Tibial artery (tissue), 4 donors: ENCODE measurements at regions not wholly inside any gene's neighbourhood (a gene's known extent, or its start where the extent isn't known, plus 50 kb on each side); places are given as distances from the start of the nearest gene placed in this dataset.

ENCODE experiments used
- DNase-seq, 2 donors: peaks; one replicate each; pipeline ENCODE4 v3.0.0-alpha.2; 2019
- H3K27ac ChIP-seq, 2 donors: fragments of 200-600 bp; sonication (generic) in 1 of 2; 1 replicate in 1 of 2; 2 replicates in 1 of 2; pipeline ENCODE4 v1.5.1; 2018 to 2019; ENCODE audit warnings: mild to moderate bottlenecking in 1 of 2
- H3K27me3 ChIP-seq, 2 donors: fragments of 200-600 bp; sonication (generic) in 1 of 2; one replicate each; pipeline versions ENCODE4 v1.5.1 to v1.6.0; 2016 to 2019
- H3K36me3 ChIP-seq, 3 donors: fragments of 200-600 bp; sonication (generic) in 2 of 3; one replicate each; pipeline ENCODE4 v1.5.1; 2016 to 2019; ENCODE audit warnings: mild to moderate bottlenecking in 2 of 3
- H3K4me1 ChIP-seq, 4 donors: fragments of 200-600 bp; sonication (generic) in 2 of 4; 1 replicate in 3 of 4; 2 replicates in 1 of 4; pipeline ENCODE4 v1.5.1; 2016 to 2019
- H3K4me3 ChIP-seq, 2 donors: fragments of 200-600 bp; sonication (generic) in 1 of 2; 1 replicate in 1 of 2; 2 replicates in 1 of 2; pipeline ENCODE4 v1.5.1; 2018 to 2019; ENCODE audit warnings: mild to moderate bottlenecking in 2 of 2
- H3K9me3 ChIP-seq, 3 donors: fragments of 200-600 bp; sonication (generic) in 1 of 3; one replicate each; pipeline ENCODE4 v1.5.1; 2016 to 2019
- intact Hi-C: fragments of 100-400 bp; cut with DNase I; formaldehyde crosslinking; loops from one replicate; pipeline ENCODE4 v1.15.0; 2023; ENCODE audit warnings: low total_unique reads
- TF ChIP-seq, protein P1 (sequence below), 2 experiments: fragments of 200-600 bp in 1 of 2; fragments of 450-650 bp in 1 of 2; IDR thresholded peaks; one replicate each; pipeline ENCODE4 v1.5.1; 2017 to 2019; ENCODE audit warnings: antibody characterized with exemption in 2 of 2, mild to moderate bottlenecking in 1 of 2, moderate library complexity in 1 of 2

DNA sequence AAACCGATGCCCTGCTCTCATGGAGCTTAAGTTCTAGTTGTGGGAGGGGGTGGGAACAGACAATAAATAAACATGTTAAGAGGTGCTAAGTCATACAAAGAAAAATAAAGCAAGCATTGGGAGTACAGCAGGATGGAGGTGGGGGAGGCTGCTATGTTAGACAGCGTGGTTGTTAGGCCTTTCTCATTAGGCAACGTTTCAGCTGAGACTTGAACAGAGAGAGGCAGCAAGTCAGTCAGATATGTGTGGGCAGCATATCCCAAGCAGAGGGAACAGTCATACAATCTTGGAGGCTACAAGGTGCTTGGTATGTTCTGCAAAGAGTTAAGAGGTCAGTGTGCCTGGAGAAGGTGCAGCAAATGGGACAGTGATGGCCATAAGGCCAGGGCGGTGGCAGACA is 97.7 kb upstream of the CCDC196 start:
- intact Hi-C loops: no loop called here
- no peaks in the 10 kb centered on the region for H3K27me3 ChIP-seq
- no peaks in the 10 kb centered on the region for H3K36me3 ChIP-seq
- DNase-seq: no peak
- H3K4me1 ChIP-seq: peaks cover 0 to 2% (median 0%) of the 10 kb centered on the region in 4 donors
- TF ChIP-seq, protein P1, sequence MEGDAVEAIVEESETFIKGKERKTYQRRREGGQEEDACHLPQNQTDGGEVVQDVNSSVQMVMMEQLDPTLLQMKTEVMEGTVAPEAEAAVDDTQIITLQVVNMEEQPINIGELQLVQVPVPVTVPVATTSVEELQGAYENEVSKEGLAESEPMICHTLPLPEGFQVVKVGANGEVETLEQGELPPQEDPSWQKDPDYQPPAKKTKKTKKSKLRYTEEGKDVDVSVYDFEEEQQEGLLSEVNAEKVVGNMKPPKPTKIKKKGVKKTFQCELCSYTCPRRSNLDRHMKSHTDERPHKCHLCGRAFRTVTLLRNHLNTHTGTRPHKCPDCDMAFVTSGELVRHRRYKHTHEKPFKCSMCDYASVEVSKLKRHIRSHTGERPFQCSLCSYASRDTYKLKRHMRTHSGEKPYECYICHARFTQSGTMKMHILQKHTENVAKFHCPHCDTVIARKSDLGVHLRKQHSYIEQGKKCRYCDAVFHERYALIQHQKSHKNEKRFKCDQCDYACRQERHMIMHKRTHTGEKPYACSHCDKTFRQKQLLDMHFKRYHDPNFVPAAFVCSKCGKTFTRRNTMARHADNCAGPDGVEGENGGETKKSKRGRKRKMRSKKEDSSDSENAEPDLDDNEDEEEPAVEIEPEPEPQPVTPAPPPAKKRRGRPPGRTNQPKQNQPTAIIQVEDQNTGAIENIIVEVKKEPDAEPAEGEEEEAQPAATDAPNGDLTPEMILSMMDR (IDR thresholded peaks at IDR 0.05): no peak
- H3K4me3 ChIP-seq: no peak overlapping the region
- no peak overlapping the region for H3K27ac ChIP-seq
- H3K9me3 ChIP-seq: no peaks in the 10 kb centered on the region

DNA sequence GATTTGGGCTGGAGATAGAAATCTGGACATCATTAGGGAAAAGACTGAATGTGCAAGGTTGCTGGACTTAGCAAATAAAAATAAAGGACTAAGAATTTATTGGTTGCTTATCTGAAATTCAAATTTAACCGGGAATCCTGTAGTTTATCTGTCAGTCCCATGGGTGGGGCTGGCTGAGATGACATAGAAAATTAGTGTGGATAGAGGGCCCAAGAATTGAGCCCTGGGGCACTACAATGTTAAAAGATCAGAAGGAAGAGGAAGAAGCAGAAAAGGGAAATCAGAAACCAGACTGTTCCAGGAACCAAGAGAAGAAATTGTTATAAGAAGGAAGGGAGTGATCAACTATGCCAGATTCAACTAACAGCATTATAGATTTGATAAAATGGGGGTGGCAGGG is 96.7 kb upstream of the CCDC196 start:
- no peaks in the 10 kb centered on the region for H3K36me3 ChIP-seq
- TF ChIP-seq, protein P1 (IDR thresholded peaks at IDR 0.05): no peak
- no peak overlapping the region for H3K27ac ChIP-seq
- H3K4me3 ChIP-seq: no peak overlapping the region
- intact Hi-C loops: no loop called here
- no peaks in the 10 kb centered on the region for H3K27me3 ChIP-seq
- H3K9me3 ChIP-seq: no peaks in the 10 kb centered on the region
- no peak for DNase-seq
- no peaks in the 10 kb centered on the region for H3K4me1 ChIP-seq

DNA sequence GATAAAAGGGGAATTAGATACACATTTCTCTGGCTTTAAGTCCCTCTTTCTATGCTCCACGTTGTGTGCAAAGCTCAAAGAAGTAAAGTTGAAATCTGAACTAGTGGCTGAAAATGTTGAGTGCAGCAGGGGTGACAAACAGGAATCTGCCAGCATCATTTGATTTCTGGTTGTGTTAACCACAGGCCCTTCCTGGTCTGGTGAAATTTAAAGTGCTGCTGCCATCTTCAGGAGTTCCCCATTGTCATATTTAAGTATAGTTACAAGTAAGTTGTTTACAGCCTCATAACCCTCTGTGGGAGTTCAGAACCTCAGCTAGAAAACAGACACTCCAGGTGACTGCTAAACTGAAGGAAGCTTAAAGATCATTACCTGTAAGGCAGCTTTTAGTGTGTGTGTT is 90.9 kb upstream of the CCDC196 start:
- H3K27me3 ChIP-seq: no peaks in the 10 kb centered on the region
- intact Hi-C loops: no loop called here
- H3K4me3 ChIP-seq: no peak overlapping the region
- no peaks in the 10 kb centered on the region for H3K9me3 ChIP-seq
- peaks cover 0 to 16% (median 0%) of the 10 kb centered on the region in 4 donors for H3K4me1 ChIP-seq
- no peak for DNase-seq
- H3K36me3 ChIP-seq: no peaks in the 10 kb centered on the region
- TF ChIP-seq, protein P1 (IDR thresholded peaks at IDR 0.05): no peak
- no peak overlapping the region for H3K27ac ChIP-seq

DNA sequence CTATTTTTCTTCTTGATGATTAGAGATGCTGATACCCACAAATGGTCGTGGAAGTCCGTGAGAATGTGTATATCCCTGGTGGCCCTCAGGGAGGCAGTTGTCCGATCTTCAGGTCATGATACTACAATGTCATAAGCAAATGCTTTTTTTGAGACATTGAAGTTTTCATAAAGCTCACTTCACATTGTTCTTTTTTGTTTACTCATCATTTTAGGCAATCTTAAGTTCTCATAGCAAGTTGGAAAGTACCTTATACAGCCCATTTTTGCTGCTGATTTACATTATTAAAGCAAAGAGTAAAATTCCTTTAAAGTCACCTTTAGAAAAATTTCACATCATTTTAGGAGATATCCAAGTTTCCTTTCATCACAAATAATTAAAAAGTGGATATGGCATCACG is 90.0 kb upstream of the CCDC196 start:
- TF ChIP-seq, protein P1 (IDR thresholded peaks at IDR 0.05): no peak

DNA sequence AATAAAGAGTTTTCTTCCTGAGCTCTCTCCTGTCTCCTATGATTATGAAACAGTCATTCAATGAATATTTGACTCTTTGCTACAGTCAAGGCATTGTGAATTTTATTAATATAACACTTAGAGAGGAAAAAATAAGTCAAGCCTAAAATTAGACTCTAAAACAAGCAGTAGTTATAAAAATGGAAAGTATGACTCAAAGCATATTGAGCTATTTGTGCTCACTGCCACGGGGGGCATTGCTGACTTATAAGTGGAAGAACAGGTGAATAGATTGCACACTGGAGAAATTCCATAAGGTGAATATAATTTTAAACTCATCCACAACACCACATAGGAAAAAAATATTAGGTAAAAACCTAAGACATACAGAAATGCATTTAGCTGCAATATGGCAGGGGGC is 87.7 kb upstream of the CCDC196 start:
- Histone ChIP-seq H3K36me3 (no peaks in the 10 kb centered on the region), H3K9me3 (no peaks in the 10 kb centered on the region), H3K4me1 (peaks cover 0 to 21% (median 0%) of the 10 kb centered on the region in 4 donors), H3K27me3 (no peaks in the 10 kb centered on the region), H3K27ac (no peak overlapping the region), H3K4me3 (no peak overlapping the region)
- TF ChIP-seq, protein P1 (IDR thresholded peaks at IDR 0.05): no peak
- no peak for DNase-seq
- intact Hi-C loops: no loop called here

More for the DNA sequence above, 90.0 kb upstream of the CCDC196 start:
- intact Hi-C loops: no loop called here
- Histone ChIP-seq H3K27me3 (no peaks in the 10 kb centered on the region), H3K4me1 (peaks cover 0 to 21% (median 0%) of the 10 kb centered on the region in 4 donors), H3K9me3 (no peaks in the 10 kb centered on the region), H3K27ac (no peak overlapping the region), H3K36me3 (no peaks in the 10 kb centered on the region), H3K4me3 (no peak overlapping the region)
- DNase-seq: no peak
